HepG2 (cell line): ENCODE measurements at regions not wholly inside any gene's neighbourhood (a gene's known extent, or its start where the extent isn't known, plus 50 kb on each side); places are given as distances from the start of the nearest gene placed in this dataset.
A peak's percentile ranks its signal among the peaks of the same experiment; 100 is the strongest.

ENCODE experiments used
- ATAC-seq: fragments of 200-7000 bp; cut with Tn5 transposase; 3 replicates; pipeline ENCODE4 v1.9.1; 2020; ENCODE audit warnings: mild to moderate bottlenecking, moderate library complexity
- BruUV-seq: library from RNA; stranded (reverse); fragments of 400-500 nt; replicated peaks from 2 replicates; lab custom pipeline; 2021; lab: Mats Ljungman, UMichigan
- CTCF ChIA-PET: fragments of 300-600 bp; formaldehyde crosslinking; extraction: SDS; loops from one replicate; lab custom pipeline; 2021; ENCODE audit warnings: low total read pairs, inconsistent platforms, low intra/inter-chr PET ratio; lab: Yijun Ruan, JAX
- POLR2A ChIA-PET: fragments of 350-600 bp; sonication (Branson Sonifier 250); formaldehyde crosslinking; loops from one replicate; lab custom pipeline; 2020; ENCODE audit warnings: antibody characterized with exemption, inconsistent platforms; lab: Yijun Ruan, JAX
- DNase-seq: peaks from one replicate; pipeline ENCODE4 v3.0.0-alpha.2; 2015; ENCODE audit warnings: low spot score
- FAIRE-seq: peaks from 3 replicates; lab custom pipeline; 2011; peaks lifted over from hg19 to GRCh38; lab: Jason Lieb, UNC
- H2AFZ ChIP-seq: one replicate; pipeline ENCODE4 v1.6.1; 2011; ENCODE audit warnings: low read length, inconsistent platforms
- H3K27ac ChIP-seq: fragments of 300-600 bp; 3 replicates; pipeline ENCODE4 v1.8.0; 2011; ENCODE audit warnings: mixed run types, mild to moderate bottlenecking, mixed read lengths, low read length, inconsistent platforms; ENCODE audit not compliant: insufficient read depth; ENCODE audit errors: extremely low read length
- H3K27me3 ChIP-seq, 2 experiments: fragments of 200-600 bp in 1 of 2; 2 replicates in 1 of 2; 3 replicates in 1 of 2; pipeline versions ENCODE4 v1.6.0 to v1.8.0; 2011; ENCODE audit warnings: low read length in 2 of 2, mild to moderate bottlenecking in 2 of 2, moderate library complexity in 2 of 2, inconsistent platforms in 1 of 2; ENCODE audit not compliant: insufficient read depth in 2 of 2, control insufficient read depth in 1 of 2
- H3K36me3 ChIP-seq, 2 experiments: fragments of 200-600 bp in 1 of 2; replicated peaks in 1 of 2; 2 replicates in 1 of 2; 3 replicates in 1 of 2; pipeline versions ENCODE4 v1.5.1 to v1.8.0; 2011; ENCODE audit warnings: low read length in 2 of 2, inconsistent platforms in 1 of 2; ENCODE audit not compliant: insufficient read depth in 2 of 2, control insufficient read depth in 1 of 2
- H3K4me1 ChIP-seq: 2 replicates; pipeline ENCODE4 v1.5.1; 2012; ENCODE audit warnings: low read length, inconsistent platforms; ENCODE audit not compliant: insufficient read depth
- H3K4me2 ChIP-seq: 2 replicates; pipeline ENCODE4 v1.6.0; 2011; ENCODE audit warnings: low read depth, low read length, inconsistent platforms
- H3K4me3 ChIP-seq, 3 experiments: fragments of 200-600 bp in 1 of 3; sonication (generic), shearing (Covaris generic) in 1 of 3; replicated peaks in 1 of 3; 2 replicates each; pipeline ENCODE4 v1.5.1; 2011 to 2016; ENCODE audit warnings: low read length in 3 of 3, inconsistent platforms in 2 of 3, low read depth in 2 of 3, mild to moderate bottlenecking in 2 of 3, control low read depth in 1 of 3, mixed read lengths in 1 of 3; ENCODE audit not compliant: insufficient read depth in 1 of 3
- H3K79me2 ChIP-seq: one replicate; pipeline ENCODE4 v1.6.1; 2011; ENCODE audit warnings: low read length, inconsistent platforms; ENCODE audit not compliant: insufficient read depth
- H3K9ac ChIP-seq: 2 replicates; pipeline ENCODE4 v1.6.0; 2011; ENCODE audit warnings: mild to moderate bottlenecking, low read depth, low read length, inconsistent platforms; ENCODE audit not compliant: insufficient read depth
- H3K9me3 ChIP-seq: 2 replicates; pipeline ENCODE4 v1.5.1; 2012; ENCODE audit warnings: mild to moderate bottlenecking, low read length
- H4K20me1 ChIP-seq: 2 replicates; pipeline ENCODE4 v1.6.0; 2011; ENCODE audit warnings: inconsistent platforms, mild to moderate bottlenecking, low read length, moderate library complexity; ENCODE audit not compliant: insufficient read depth
- CEBPB ChIP-seq: IDR thresholded peaks from 2 replicates; pipeline ENCODE4 v1.6.1; 2011; ENCODE audit warnings: low read depth, low read length, improper control_type of control experiment, borderline replicate concordance
- CEBPG ChIP-seq: IDR thresholded peaks from 2 replicates; pipeline ENCODE4 v1.6.1; 2016
- ELF3 ChIP-seq: IDR thresholded peaks from 2 replicates; pipeline ENCODE4 v1.6.1; 2016; ENCODE audit warnings: missing genetic modification reagents, missing compliant biosample characterization
- HMGA1 ChIP-seq: sonication (generic); formaldehyde crosslinking; conservative IDR thresholded peaks from 2 replicates; pipeline ENCODE4 v1.4.0; 2020; ENCODE audit warnings: missing genetic modification reagents
- HOXA3 ChIP-seq: sonication (generic); formaldehyde crosslinking; IDR thresholded peaks from 2 replicates; pipeline ENCODE4 v1.5.0; 2020; ENCODE audit warnings: missing genetic modification reagents
- MIER2 ChIP-seq: IDR thresholded peaks from 2 replicates; pipeline ENCODE4 v1.6.1; 2016; ENCODE audit warnings: missing biosample characterization, missing genetic modification reagents
- RAD21 ChIP-seq: fragments of 450-650 bp; formaldehyde crosslinking; IDR thresholded peaks from 2 replicates; pipeline ENCODE4 v1.5.0; 2020; ENCODE audit warnings: mild to moderate bottlenecking
- SMC3 ChIP-seq: IDR thresholded peaks from 2 replicates; pipeline ENCODE4 v1.6.1; 2011; ENCODE audit warnings: low read length, improper control_type of control experiment
- STAG1 ChIP-seq: sonication (generic); formaldehyde crosslinking; IDR thresholded peaks from 2 replicates; pipeline ENCODE4 v1.4.0; 2020; ENCODE audit warnings: missing genetic modification reagents
- ZNF124 ChIP-seq: sonication (generic); formaldehyde crosslinking; IDR thresholded peaks from 2 replicates; pipeline ENCODE4 v1.4.0; 2020; ENCODE audit warnings: missing genetic modification reagents
- ZNF772 ChIP-seq: sonication (generic); formaldehyde crosslinking; IDR thresholded peaks from 2 replicates; pipeline ENCODE4 v1.5.0; 2020; ENCODE audit warnings: mild to moderate bottlenecking, missing genetic modification reagents
- WGBS: methylation state at CpG from one replicate; pipeline ENCODE4 v1.1.6; 2017; ENCODE audit warnings: low lambda C conversion rate; 5-methylcytosine and 5-hydroxymethylcytosine counted together
- in situ Hi-C: cut with HindIII; loops from 2 replicates; pipeline ENCODE4 v1.10.0; 2017; ENCODE audit warnings: low pct_unique_long_range_greater_than_20kb; ENCODE audit not compliant: extremely low pct_ligation_motif_present
- intact Hi-C: fragments of 100-400 bp; cut with micrococcal nuclease; formaldehyde crosslinking; loops from one replicate; pipeline ENCODE4 v1.10.0; 2022; ENCODE audit not compliant: unreplicated experiment
- TF ChIP-seq, protein P1 (sequence below): sonication (generic); formaldehyde crosslinking; IDR thresholded peaks from 2 replicates; pipeline ENCODE4 v1.5.0; 2020; ENCODE audit warnings: mild to moderate bottlenecking, missing genetic modification reagents, moderate library complexity

DNA sequence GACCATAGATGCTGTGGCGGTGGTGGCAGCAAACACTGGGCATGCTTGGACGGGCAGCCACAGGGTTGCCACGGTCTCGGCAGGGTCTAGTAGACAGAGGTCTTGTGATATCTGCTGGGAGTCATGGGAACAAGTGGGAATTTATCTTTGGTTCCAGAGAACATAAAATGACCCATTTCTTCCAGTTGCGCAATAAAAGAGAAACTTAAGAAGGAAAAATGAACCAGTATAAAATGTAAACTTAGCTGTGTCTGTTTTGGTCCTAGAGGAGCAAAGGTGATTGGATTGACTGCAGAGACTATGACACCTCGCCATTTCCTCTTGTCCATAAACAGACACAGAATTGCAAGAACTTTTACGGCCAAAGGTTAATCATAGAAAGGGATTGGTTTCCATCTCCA lies 132.6 kb upstream of the RBBP8 start:
- no peak for ATAC-seq
- intact Hi-C loops = no loop called here
- no TSS peak for BruUV-seq
- Histone ChIP-seq H3K9me3 (no peaks in the 10 kb centered on the region), H2AFZ (no peak overlapping the region), H3K4me2 (no peak overlapping the region), H4K20me1 (no peaks in the 10 kb centered on the region), H3K9ac (no peak overlapping the region), H3K36me3 (no peaks in the 10 kb centered on the region), H3K27ac (no peak overlapping the region), H3K4me1 (no peaks in the 10 kb centered on the region), H3K79me2 (no peaks in the 10 kb centered on the region), H3K27me3 (no peaks in the 10 kb centered on the region), H3K4me3 (no peak overlapping the region)
- 51% methylated on average over 7 of the region's 7 CpGs for WGBS
- no peak for TF ChIP-seq ZNF772 (CRISPR knock-in tag)
- TF ChIP-seq HOXA3 (CRISPR knock-in tag) = no peak
- TF ChIP-seq CEBPB = peak; percentile 75
- TF ChIP-seq CEBPG (CRISPR knock-in tag) = 0 out of 2 replicates have a peak, but pooled peaks have one; percentile 5
- no peak for TF ChIP-seq ZNF124 (CRISPR knock-in tag)
- no peak for TF ChIP-seq HMGA1 (CRISPR knock-in tag)
- TF ChIP-seq MIER2 (CRISPR knock-in tag) = no peak
- FAIRE-seq = no peak
- CTCF ChIA-PET = no interaction called here
- in situ Hi-C loops = loop anchor here (25.0 kb wide), 1 partner anchor 612 kb away; no protein-coding TSS in a partner anchor
- POLR2A ChIA-PET = no interaction called here
- DNase-seq = no peak

- DNase-seq = peak; percentile 21
- CTCF ChIA-PET = interaction anchor here (1.9 kb wide), 1 partner anchor 169 kb away, joined by 11 read pairs; no protein-coding TSS in a partner anchor
- WGBS = 14% methylated on average over 6 of the region's 6 CpGs
These were observed 119.3 kb upstream of the RBBP8 start for GRCh38 chr18:22813648-22814328.

More at GRCh38 chr18:22813648-22814328, 119.3 kb upstream of the RBBP8 start:
- no peak overlapping the region for H3K4me3 ChIP-seq
- intact Hi-C loops = loop anchor here (1.0 kb wide), 1 partner anchor 170 kb away; no protein-coding TSS in a partner anchor
- ATAC-seq = peak; percentile 55
- no TSS peak for BruUV-seq
- H4K20me1 ChIP-seq = no peaks in the 10 kb centered on the region
- H3K27ac ChIP-seq = no peak overlapping the region
- no peaks in the 10 kb centered on the region for H3K79me2 ChIP-seq
- in situ Hi-C loops = loop anchor here (10.0 to 25.0 kb wide), 2 partner anchors 161 to 599 kb away; no protein-coding TSS in a partner anchor
- FAIRE-seq = peak; percentile 83
- H3K9ac ChIP-seq = no peak overlapping the region
- H3K9me3 ChIP-seq = no peaks in the 10 kb centered on the region
- H2AFZ ChIP-seq = no peak overlapping the region
- H3K4me2 ChIP-seq = no peak overlapping the region
- POLR2A ChIA-PET = no interaction called here
- TF ChIP-seq, protein P1, sequence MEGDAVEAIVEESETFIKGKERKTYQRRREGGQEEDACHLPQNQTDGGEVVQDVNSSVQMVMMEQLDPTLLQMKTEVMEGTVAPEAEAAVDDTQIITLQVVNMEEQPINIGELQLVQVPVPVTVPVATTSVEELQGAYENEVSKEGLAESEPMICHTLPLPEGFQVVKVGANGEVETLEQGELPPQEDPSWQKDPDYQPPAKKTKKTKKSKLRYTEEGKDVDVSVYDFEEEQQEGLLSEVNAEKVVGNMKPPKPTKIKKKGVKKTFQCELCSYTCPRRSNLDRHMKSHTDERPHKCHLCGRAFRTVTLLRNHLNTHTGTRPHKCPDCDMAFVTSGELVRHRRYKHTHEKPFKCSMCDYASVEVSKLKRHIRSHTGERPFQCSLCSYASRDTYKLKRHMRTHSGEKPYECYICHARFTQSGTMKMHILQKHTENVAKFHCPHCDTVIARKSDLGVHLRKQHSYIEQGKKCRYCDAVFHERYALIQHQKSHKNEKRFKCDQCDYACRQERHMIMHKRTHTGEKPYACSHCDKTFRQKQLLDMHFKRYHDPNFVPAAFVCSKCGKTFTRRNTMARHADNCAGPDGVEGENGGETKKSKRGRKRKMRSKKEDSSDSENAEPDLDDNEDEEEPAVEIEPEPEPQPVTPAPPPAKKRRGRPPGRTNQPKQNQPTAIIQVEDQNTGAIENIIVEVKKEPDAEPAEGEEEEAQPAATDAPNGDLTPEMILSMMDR (CRISPR knock-in tag) = peak; percentile 76
- peak; percentile 64 for TF ChIP-seq SMC3
- TF ChIP-seq ELF3 (CRISPR knock-in tag) = no peak
- peak; percentile 39; the same call in 1 of the 2 replicates for TF ChIP-seq RAD21 (CRISPR knock-in tag)
- peak; percentile 90 for TF ChIP-seq STAG1
- peaks cover 10% of the 10 kb centered on the region for H3K4me1 ChIP-seq
- no peaks in the 10 kb centered on the region for H3K36me3 ChIP-seq
- no peaks in the 10 kb centered on the region for H3K27me3 ChIP-seq
